ENCODE measurements at regions not wholly inside any gene's neighbourhood (a gene's known extent, or its start where the extent isn't known, plus 50 kb on each side); places are given as distances from the start of the nearest gene placed in this dataset.
"Not testable (repeated sequence)": the region's sequence is repeated elsewhere in the genome, so short reads cannot be mapped to it uniquely, and the experiment has no call there.

DNA sequence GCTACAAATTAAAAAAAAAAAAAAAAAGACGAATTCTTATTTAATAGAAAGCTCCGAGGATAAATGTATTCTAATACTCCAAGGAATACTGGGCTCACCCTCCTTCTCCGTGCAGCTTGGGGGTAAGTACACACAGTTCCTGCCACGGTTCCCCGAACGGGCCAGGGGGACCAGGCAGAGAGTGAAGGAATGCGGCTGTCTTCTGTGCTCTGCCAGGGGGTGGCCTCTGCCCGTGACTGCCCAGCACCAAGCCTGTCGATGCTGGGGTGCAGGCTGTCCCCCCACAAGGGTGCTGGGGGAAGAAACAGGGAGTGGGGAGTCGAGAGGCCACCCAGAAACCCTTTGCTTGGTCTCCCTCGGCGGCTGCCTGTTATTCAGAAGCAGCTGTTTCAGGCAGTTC, 410.1 kb upstream of the IRX1 start:
- DNase-seq = no peak

DNA sequence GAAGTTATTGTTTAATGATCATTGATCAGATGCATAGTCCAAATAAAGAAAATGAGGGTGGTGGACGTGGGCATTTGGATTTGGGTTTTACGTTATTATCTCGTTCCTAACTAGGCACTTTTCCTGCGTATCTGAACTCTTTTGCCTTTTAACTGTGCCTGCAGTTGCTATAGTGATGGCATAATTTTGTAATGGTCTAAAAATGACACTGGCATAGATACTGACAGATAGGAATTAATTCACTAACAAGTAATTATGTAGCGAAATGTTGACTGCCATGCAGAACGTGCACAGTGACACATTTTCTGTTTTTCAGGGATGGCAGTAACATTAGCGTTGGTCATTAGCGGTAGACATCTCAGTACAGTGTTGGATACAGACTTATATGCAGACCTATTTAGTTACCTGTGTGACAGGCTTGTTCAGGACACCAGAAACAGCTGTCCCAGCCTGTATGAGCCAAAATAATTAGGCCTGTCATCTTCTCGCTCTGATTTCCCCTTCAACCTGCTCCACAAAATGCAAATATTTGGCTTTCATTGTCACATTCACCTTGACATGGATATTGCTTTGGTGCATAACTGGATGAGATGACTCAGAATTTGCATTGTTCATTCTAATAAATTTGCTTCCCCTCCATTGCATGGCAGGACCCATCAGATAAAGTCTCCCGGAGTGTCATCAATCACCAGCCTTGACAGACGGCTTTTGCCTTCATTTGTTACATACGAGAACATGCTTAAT, 413.3 kb upstream of the IRX1 start:
- DNase-seq = no peak

DNA sequence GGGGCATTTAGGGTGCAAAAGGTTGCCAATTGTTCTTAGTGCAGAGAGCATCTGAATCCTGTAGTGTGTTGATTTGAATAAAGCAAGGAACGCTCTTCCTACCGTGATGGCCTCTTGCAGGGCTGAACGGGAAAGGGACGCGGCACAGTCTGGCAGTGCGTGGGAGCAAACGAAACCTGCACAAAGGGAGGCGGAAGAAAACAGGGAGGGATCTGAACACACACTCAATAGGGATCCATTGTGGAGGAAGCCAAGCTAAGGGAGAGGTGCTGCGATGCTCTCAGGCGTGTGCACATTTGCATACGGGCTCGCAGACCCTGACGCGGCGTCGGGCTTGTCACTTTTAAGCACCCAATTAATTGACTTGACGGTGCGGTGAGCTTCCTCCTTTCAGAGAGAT, 414.0 kb upstream of the IRX1 start:
- DNase-seq = no peak

DNA sequence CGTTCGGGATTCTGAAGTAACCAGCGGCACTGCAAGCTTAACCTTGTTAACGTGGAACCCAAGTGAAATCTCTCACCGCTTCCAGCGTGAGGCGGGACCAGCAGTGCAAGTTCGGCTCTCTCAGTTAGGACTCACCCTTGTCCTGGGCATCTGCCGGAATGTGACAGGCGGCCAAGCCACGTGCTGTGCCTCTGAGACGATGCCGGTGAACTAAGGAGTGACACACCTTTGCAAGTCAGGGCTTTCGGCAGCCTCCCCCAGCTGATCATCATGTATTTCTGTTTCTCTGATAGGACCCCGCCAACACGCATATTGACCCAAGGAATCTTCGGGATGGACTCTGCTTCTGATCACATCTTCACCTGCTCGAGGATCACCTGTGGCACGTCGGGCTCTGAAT, 415.0 kb upstream of the IRX1 start:
- DNase-seq = no peak

DNA sequence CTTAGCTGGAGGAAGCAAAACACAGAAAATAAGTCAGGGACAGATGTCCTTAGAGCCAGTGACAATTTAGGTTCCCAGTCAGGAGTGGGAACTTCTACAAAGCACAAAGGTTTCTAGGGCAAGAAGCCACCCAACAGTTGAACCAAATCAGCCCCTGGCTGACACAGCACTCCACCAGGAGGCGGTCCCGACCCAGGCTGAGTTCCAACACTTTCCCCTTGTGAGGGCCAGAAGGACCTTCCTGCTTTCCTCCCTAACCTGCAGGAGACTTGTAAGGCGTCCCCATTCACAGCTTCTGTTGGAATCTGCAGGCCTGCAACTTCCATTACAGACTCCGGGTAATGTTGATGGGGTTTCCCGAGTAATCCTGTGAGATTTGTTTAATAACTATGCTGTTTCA, 416.4 kb upstream of the IRX1 start:
- no peak for DNase-seq

GRCh38 chr5:3177338-3177737, 418.3 kb upstream of the IRX1 start:
- DNase-seq = no peak

DNA sequence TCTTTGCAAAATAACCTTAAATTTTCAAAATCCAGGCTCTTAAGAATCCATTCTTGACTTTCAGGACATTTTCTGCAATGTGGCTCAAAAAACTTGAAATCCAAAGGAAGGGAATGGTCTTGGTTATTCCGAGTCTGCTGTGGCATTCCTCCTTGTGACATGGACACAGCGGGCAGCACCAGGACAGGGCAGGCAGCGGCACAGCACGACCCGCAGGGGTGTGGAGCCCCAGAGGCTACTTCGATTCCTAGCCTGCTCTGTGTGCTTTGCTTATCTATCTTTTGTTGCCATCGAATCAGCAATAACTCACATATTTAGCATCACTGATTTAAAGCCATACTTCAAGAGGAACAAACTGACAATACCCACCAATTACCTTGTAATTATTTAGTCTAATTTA, 420.2 kb upstream of the IRX1 start:
- no peak for DNase-seq

DNA sequence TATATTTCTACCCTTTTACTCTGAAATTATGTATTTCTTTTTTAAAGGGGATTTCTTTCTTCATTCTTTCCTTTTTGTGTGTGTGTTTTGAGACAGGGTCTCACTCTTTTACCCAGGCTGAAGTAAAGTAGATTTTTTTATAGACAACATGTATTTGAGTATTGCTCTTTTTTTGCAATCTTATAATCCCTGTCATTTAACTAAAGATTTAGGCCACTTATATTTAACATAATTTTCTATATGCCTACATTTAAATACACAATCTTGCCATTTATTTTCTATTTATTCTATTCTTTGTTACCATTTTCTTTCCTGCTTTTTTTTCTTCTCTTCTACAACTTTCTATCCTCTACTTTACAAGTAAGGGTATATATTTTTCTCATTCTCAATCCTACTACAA, 416.0 kb upstream of the IRX2 start:
- DNase-seq = no peak

GRCh38 chr5:3163626-3164025, 412.1 kb upstream of the IRX2 start:
- no peak for DNase-seq

- no peak for DNase-seq
Measured at GRCh38 chr5:3161672-3162071, 410.2 kb upstream of the IRX2 start.

- no peak for DNase-seq
Measured at GRCh38 chr5:3157214-3157613, 405.7 kb upstream of the IRX2 start.

- DNase-seq = no peak
Measured at GRCh38 chr5:3155717-3156116, 404.2 kb upstream of the IRX2 start.

DNA sequence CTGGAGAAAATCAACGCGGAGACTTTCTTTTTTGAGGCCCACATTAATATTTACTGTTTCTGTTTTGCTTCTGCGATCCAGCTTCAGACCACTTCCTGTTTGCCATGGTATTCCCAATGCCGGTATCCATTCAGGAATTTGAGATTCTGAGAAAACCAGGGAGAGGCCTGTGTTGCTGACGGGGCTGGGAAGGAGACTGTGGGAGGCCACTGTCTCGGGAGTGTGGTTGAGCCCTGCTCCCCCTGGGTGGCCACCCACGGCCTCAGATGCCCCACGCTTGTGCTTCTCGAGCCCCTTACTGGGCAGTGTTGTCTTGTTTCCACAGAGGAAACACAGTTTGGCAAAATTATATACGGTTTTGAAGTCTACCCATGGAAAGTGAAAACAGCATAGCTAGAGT, 403.6 kb upstream of the IRX2 start:
- DNase-seq = no peak

GRCh38 chr5:3153906-3154305, 402.4 kb upstream of the IRX2 start:
- no peak for DNase-seq

DNA sequence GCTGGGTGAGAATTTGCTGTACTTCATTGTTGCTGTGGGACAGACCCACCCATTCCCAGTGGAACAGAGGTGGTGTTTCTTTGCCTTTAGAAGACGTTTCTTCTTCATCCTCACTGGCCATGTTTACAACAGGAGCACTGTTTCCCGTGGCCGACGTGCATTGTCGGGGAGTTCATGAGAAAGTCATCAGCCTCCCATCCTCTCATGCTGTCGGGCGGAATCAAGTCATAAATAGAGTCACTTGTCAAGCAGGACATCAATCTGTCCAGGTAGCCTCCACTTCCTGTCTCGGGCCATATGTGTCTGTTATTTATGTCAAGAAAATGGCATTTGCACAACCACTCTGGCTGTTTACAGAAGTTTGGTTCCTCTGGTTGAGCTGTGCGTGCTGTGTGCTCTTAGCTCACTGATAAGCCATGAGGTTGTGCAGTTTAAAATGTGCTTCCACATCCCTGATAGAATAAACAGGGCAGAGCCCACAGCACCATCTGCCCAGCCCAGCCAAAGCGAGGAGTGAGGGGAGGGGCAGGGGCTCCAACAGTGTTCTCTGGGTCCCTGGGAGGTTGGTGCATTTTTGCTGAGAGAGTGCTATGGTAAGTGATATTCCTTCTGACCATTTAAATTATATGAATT, 401.9 kb upstream of the IRX2 start:
- no peak for DNase-seq

DNA sequence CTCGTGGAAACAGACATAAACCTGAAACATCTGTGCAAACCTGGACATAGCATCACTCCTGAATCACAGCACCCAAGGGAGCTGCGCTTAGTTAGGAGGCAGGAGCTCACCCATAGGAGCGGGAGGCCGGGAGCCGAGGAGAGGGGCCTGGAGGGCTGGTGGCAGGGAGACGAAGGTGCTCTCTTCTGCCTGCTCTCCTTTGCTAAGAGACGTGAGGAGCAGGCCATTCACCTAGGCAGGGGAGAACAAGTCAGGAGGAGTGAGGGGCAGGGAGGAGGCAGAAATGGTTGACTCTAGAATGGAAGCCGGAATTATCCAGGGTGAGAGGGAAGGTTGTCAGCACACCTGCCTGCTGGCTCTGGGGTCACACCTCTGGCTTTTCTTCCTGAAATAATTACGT, 398.4 kb upstream of the IRX2 start:
- DNase-seq = no peak

- DNase-seq = not testable (repeated sequence)
Measured at GRCh38 chr5:3147405-3147804, 395.9 kb upstream of the IRX2 start.

GRCh38 chr5:3145641-3146040, 394.2 kb upstream of the IRX2 start:
- DNase-seq = no peak

- no peak for DNase-seq
Measured at GRCh38 chr5:3143382-3143781, 391.9 kb upstream of the IRX2 start.

DNA sequence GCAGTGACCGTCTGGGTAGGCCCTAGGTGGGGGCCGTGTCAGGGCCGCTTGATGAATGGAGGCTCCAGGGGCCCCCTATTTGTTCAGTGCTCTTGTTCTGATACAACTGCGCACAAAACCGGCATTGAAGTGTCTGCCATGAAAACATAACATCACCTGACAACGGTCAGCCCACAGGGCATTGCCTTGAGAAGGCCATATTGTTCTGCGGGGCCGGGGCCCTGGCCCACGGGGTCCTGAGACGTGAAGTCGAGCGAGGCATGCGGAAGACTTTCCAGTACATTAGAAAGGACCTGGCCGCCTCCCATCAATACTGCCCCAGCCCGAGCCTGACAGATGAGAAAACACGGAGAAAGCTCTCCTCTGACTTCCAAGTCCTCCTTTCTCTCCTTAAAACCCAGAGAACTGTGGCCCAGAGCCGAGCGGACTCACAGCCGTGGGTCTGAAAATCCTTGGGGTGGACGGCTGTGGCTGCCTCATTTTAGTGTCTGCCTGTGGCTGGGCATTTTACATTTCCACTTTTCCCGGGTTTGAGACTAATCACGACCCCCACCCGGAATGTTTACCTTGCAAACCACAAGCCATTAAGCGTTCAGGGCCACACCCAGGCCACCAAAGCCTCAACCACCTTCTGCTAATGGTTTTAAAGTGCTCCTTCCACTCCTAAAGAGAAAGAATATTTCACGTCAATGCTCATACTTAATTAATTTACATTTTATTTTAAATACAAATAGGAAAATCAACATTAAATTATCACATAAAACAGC, 391.0 kb upstream of the IRX2 start:
- DNase-seq = no peak

GRCh38 chr5:3140117-3140516, 388.6 kb upstream of the IRX2 start:
- no peak for DNase-seq

DNA sequence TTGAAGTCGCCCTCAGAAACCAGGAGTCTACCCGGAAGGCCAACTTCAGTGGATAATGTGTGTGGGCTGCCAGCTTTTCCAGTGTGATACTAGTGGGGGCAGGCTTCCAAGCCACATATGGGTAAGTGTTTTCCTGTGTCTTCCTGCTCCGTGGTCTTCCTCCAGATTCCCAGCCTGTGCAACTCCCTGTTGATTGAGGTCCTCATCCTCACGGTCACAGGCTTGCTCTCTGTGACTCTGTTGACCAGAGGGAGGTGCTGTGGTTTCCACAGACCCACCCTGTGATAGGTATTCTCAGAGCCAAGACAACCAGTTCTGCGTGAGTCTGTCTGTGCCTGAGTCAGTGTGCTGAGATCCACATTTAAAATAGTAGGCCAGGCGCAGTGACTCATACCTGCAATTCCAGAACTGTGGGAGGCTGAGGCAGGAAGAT, 388.0 kb upstream of the IRX2 start:
- no peak for DNase-seq

DNA sequence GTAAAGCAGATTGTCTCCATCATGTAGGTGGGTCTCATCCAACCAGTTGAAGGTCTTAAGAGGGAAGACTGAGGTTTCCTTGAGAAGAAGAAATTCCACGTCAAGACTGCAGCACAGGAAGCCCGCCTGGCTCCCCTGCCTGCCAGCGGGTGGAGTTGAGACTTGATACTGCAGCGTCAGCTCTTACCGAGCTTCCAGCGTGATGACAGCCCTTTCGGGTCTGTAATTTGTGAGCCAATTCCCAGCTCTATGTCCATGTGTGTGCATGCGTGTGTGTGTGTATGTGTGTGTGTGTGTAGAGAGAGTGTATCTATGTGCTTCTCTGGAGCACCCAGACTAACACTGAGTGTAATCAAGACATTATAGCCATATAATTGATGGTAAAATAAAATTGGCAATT, 379.7 kb upstream of the IRX2 start:
- DNase-seq = no peak

- no peak for DNase-seq
Measured at GRCh38 chr5:3129252-3129651, 377.8 kb upstream of the IRX2 start.
